Gastroesophageal sphincter (tissue), 3 donors: ENCODE measurements at regions not wholly inside any gene's neighbourhood (a gene's known extent, or its start where the extent isn't known, plus 50 kb on each side); places are given as distances from the start of the nearest gene placed in this dataset.

ENCODE experiments used
- EP300 ChIP-seq: sonication (generic); formaldehyde crosslinking; IDR thresholded peaks from one replicate; pipeline ENCODE4 v1.6.1; 2017; ENCODE audit warnings: antibody characterized with exemption, mild to moderate bottlenecking
- POLR2A ChIP-seq, 2 donors: fragments of 450-650 bp; IDR thresholded peaks; one replicate each; pipeline ENCODE4 v1.6.1; 2017; ENCODE audit warnings: antibody characterized with exemption in 2 of 2, mild to moderate bottlenecking in 2 of 2, moderate library complexity in 1 of 2
- TF ChIP-seq, protein P1 (sequence below), 4 experiments: fragments of 200-600 bp in 2 of 4; fragments of 450-650 bp in 2 of 4; sonication (generic) in 1 of 4; IDR thresholded peaks; one replicate each; pipeline ENCODE4 v1.5.1; 2017 to 2019; ENCODE audit warnings: antibody characterized with exemption in 4 of 4, mild to moderate bottlenecking in 2 of 4, moderate library complexity in 2 of 4

DNA sequence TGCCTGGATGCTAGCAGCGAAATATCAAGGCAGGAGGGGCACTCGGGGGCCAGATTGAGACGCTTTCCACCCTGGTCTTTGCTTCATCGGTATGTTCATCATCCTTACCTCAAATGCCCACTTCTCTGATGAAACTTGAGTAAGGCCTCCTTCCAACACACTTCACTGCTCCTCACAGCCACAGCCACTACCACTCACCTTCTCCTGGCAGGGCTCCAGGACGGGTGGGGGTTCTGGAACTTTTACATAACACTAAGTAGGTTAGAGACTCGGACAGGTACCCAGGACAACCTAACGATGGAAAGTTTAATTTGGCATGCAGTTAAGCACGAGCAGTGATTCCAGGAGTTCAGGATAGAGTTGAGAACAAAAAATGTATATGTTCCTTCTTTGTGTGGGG lies 73.9 kb upstream of the SPAG17 start:
- TF ChIP-seq, protein P1, sequence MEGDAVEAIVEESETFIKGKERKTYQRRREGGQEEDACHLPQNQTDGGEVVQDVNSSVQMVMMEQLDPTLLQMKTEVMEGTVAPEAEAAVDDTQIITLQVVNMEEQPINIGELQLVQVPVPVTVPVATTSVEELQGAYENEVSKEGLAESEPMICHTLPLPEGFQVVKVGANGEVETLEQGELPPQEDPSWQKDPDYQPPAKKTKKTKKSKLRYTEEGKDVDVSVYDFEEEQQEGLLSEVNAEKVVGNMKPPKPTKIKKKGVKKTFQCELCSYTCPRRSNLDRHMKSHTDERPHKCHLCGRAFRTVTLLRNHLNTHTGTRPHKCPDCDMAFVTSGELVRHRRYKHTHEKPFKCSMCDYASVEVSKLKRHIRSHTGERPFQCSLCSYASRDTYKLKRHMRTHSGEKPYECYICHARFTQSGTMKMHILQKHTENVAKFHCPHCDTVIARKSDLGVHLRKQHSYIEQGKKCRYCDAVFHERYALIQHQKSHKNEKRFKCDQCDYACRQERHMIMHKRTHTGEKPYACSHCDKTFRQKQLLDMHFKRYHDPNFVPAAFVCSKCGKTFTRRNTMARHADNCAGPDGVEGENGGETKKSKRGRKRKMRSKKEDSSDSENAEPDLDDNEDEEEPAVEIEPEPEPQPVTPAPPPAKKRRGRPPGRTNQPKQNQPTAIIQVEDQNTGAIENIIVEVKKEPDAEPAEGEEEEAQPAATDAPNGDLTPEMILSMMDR (IDR thresholded peaks at IDR 0.05): no peak
- TF ChIP-seq EP300 (no peak), POLR2A (IDR thresholded peaks at IDR 0.05) (no peak)
